Breast epithelium (tissue), 3 donors: ENCODE measurements at regions not wholly inside any gene's neighbourhood (a gene's known extent, or its start where the extent isn't known, plus 50 kb on each side); places are given as distances from the start of the nearest gene placed in this dataset.

Experiments
- POLR2A ChIP-seq: fragments of 450-650 bp; IDR thresholded peaks from one replicate; pipeline ENCODE4 v1.6.1; 2016; ENCODE audit warnings: antibody characterized with exemption, mild to moderate bottlenecking, moderate library complexity
- POLR2AphosphoS5 ChIP-seq, 3 donors: sonication (generic); formaldehyde crosslinking; IDR thresholded peaks; one replicate each; pipeline ENCODE4 v1.6.1; 2017; ENCODE audit warnings: antibody characterized with exemption in 3 of 3

GRCh38 chr5:68396722-68397121 is 181.2 kb downstream of the PIK3R1 start:
- TF ChIP-seq POLR2A (no peak), POLR2AphosphoS5 (IDR thresholded peaks at IDR 0.05) (no peak)
